Endothelial cell (in vitro differentiated cells): ENCODE measurements at regions not wholly inside any gene's neighbourhood (a gene's known extent, or its start where the extent isn't known, plus 50 kb on each side); places are given as distances from the start of the nearest gene placed in this dataset.

Experiments
- DNase-seq: peaks from one replicate; pipeline ENCODE4 v3.0.0; 2021; ENCODE audit warnings: low spot score
- H3K27ac Mint-ChIP-seq: one replicate; pipeline ENCODE4 v1.8.0; 2021; ENCODE audit warnings: mixed read lengths, inconsistent platforms; ENCODE audit not compliant: unreplicated experiment
- H3K27me3 Mint-ChIP-seq: one replicate; pipeline ENCODE4 v1.8.0; 2021; ENCODE audit warnings: mild to moderate bottlenecking, moderate library complexity, mixed read lengths, inconsistent platforms; ENCODE audit not compliant: unreplicated experiment
- H3K36me3 Mint-ChIP-seq: one replicate; pipeline ENCODE4 v1.8.0; 2021; ENCODE audit warnings: mild to moderate bottlenecking, low read depth, mixed read lengths, inconsistent platforms; ENCODE audit not compliant: unreplicated experiment
- H3K4me1 Mint-ChIP-seq: one replicate; pipeline ENCODE4 v1.8.0; 2021; ENCODE audit warnings: mild to moderate bottlenecking, mixed read lengths, inconsistent platforms; ENCODE audit not compliant: unreplicated experiment
- H3K4me3 Mint-ChIP-seq: one replicate; pipeline ENCODE4 v1.8.0; 2021; ENCODE audit warnings: mild to moderate bottlenecking, mixed read lengths, inconsistent platforms; ENCODE audit not compliant: unreplicated experiment
- H3K9me3 Mint-ChIP-seq: one replicate; pipeline ENCODE4 v1.8.0; 2021; ENCODE audit warnings: mixed read lengths, inconsistent platforms; ENCODE audit not compliant: unreplicated experiment
- CTCF ChIP-seq: fragments of 200-600 bp; sonication (generic); IDR thresholded peaks from one replicate; pipeline ENCODE4 v1.5.0; 2021; ENCODE audit warnings: antibody characterized with exemption; ENCODE audit not compliant: unreplicated experiment

GRCh38 chr13:50521831-50522149 lies 321.7 kb downstream of the DLEU7 start:
- DNase-seq = no peak
- no peak overlapping the region for H3K4me3 Mint-ChIP-seq
- no peak overlapping the region for H3K27ac Mint-ChIP-seq
- no peak for TF ChIP-seq CTCF
- no peaks in the 10 kb centered on the region for H3K27me3 Mint-ChIP-seq
- no peaks in the 10 kb centered on the region for H3K36me3 Mint-ChIP-seq
- H3K9me3 Mint-ChIP-seq = no peaks in the 10 kb centered on the region
- H3K4me1 Mint-ChIP-seq = peaks cover 2% of the 10 kb centered on the region

- H3K27me3 Mint-ChIP-seq = no peaks in the 10 kb centered on the region
- DNase-seq = no peak
Observed at GRCh38 chr13:50522506-50522905, 321.0 kb downstream of the DLEU7 start.

GRCh38 chr13:50523307-50523706 lies 320.2 kb downstream of the DLEU7 start:
- DNase-seq = no peak
- Mint-ChIP-seq H3K9me3 (no peaks in the 10 kb centered on the region), H3K36me3 (no peaks in the 10 kb centered on the region), H3K4me1 (peaks cover 9% of the 10 kb centered on the region), H3K27me3 (no peaks in the 10 kb centered on the region), H3K4me3 (no peak overlapping the region), H3K27ac (no peak overlapping the region)
- no peak for TF ChIP-seq CTCF

More at GRCh38 chr13:50522506-50522905, 321.0 kb downstream of the DLEU7 start:
- TF ChIP-seq CTCF = no peak
- Mint-ChIP-seq H3K4me3 (no peak overlapping the region), H3K4me1 (peaks cover 5% of the 10 kb centered on the region), H3K9me3 (no peaks in the 10 kb centered on the region), H3K36me3 (no peaks in the 10 kb centered on the region), H3K27ac (no peak overlapping the region)

- no peak for TF ChIP-seq CTCF
- Mint-ChIP-seq H3K4me1 (peaks cover 10% of the 10 kb centered on the region), H3K9me3 (no peaks in the 10 kb centered on the region), H3K4me3 (no peak overlapping the region), H3K36me3 (no peaks in the 10 kb centered on the region), H3K27ac (no peak overlapping the region), H3K27me3 (peaks cover 1% of the 10 kb centered on the region)
- no peak for DNase-seq
Observed at GRCh38 chr13:50524560-50524959, 318.9 kb downstream of the DLEU7 start.

DNA sequence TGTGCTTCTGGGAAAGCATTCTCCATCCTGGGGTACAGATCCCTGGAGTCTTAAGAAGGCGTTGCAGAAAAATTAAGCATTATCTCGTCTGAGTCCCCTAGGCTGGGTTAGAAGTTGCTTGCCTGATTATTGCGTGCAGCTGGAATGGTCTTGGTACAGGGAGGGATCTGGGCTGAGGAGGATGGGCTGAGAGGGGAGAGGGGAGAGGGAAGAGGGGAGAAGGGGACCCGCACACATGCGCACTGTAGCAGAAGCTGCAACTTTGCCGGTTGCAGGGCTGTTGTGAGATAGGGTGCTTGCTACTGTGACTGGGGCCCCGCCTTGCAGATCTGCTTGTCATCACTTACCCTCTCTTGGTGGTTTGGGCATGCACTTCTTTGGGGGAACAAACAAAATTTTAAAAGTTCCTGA lies 316.8 kb downstream of the DLEU7 start:
- H3K4me1 Mint-ChIP-seq = peaks cover 10% of the 10 kb centered on the region
- no peaks in the 10 kb centered on the region for H3K36me3 Mint-ChIP-seq
- TF ChIP-seq CTCF = no peak
- no peaks in the 10 kb centered on the region for H3K9me3 Mint-ChIP-seq
- no peak overlapping the region for H3K27ac Mint-ChIP-seq
- DNase-seq = no peak
- no peak overlapping the region for H3K4me3 Mint-ChIP-seq
- peaks cover 1% of the 10 kb centered on the region for H3K27me3 Mint-ChIP-seq
